ENCODE measurements at regions not wholly inside any gene's neighbourhood (a gene's known extent, or its start where the extent isn't known, plus 50 kb on each side); places are given as distances from the start of the nearest gene placed in this dataset.

DNA sequence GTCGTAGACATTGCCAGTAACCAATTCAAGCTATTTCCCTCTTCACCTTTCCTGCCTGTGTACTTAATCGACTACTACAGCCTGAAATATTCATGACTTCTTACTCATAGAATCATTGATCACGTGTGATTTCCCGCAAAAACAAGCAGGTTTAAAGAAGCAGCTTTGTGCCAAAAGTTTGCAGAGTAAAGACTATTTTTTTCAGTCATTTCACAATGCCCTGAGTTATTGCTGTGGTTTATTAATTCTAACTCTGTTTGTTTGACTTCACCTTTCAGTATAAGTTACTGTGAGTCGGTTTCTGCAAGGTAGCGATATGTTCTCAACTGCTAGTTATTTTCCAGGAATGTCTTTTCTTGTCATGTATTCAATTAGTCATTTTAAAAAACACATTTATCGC, 995.3 kb downstream of the SORCS1 start:
- TF ChIP-seq, protein P1, sequence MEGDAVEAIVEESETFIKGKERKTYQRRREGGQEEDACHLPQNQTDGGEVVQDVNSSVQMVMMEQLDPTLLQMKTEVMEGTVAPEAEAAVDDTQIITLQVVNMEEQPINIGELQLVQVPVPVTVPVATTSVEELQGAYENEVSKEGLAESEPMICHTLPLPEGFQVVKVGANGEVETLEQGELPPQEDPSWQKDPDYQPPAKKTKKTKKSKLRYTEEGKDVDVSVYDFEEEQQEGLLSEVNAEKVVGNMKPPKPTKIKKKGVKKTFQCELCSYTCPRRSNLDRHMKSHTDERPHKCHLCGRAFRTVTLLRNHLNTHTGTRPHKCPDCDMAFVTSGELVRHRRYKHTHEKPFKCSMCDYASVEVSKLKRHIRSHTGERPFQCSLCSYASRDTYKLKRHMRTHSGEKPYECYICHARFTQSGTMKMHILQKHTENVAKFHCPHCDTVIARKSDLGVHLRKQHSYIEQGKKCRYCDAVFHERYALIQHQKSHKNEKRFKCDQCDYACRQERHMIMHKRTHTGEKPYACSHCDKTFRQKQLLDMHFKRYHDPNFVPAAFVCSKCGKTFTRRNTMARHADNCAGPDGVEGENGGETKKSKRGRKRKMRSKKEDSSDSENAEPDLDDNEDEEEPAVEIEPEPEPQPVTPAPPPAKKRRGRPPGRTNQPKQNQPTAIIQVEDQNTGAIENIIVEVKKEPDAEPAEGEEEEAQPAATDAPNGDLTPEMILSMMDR (IDR thresholded peaks at IDR 0.05), result no peak
- no peak for TF ChIP-seq ZFX (IDR thresholded peaks at IDR 0.05; ENCODE audit: borderline replicate concordance)

All from 22Rv1 (cell line).